ENCODE measurements at regions not wholly inside any gene's neighbourhood (a gene's known extent, or its start where the extent isn't known, plus 50 kb on each side); places are given as distances from the start of the nearest gene placed in this dataset.
"Not testable (repeated sequence)": the region's sequence is repeated elsewhere in the genome, so short reads cannot be mapped to it uniquely, and the experiment has no call there.

DNA sequence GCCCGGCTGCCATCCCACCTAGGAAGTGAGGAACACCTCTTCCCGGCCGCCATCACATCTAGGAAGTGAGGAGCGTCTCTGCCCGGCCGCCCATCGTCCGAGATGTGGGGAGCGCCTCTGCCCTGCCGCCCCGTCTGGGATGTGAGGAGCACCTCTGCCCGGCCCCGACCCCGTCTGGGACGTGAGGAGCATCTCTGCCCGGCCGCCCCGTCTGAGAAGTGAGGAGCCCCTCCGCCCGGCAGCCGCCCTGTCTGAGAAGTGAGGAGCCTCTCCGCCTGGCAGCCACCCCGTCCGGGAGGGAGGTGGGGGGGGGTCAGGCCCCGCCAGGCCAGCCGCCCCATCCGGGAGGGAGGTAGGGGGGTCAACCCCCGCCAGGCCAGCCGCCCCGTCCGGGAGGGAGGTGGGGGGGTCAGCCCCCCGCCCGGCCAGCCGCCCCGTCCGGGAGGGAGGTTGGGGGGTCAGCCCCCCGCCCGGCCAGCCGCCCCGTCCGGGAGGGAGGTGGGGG lies 330.0 kb downstream of the CBLN1 start:
- TF ChIP-seq, protein P1, sequence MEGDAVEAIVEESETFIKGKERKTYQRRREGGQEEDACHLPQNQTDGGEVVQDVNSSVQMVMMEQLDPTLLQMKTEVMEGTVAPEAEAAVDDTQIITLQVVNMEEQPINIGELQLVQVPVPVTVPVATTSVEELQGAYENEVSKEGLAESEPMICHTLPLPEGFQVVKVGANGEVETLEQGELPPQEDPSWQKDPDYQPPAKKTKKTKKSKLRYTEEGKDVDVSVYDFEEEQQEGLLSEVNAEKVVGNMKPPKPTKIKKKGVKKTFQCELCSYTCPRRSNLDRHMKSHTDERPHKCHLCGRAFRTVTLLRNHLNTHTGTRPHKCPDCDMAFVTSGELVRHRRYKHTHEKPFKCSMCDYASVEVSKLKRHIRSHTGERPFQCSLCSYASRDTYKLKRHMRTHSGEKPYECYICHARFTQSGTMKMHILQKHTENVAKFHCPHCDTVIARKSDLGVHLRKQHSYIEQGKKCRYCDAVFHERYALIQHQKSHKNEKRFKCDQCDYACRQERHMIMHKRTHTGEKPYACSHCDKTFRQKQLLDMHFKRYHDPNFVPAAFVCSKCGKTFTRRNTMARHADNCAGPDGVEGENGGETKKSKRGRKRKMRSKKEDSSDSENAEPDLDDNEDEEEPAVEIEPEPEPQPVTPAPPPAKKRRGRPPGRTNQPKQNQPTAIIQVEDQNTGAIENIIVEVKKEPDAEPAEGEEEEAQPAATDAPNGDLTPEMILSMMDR (IDR thresholded peaks at IDR 0.05): not testable (repeated sequence)
- not testable (repeated sequence) for TF ChIP-seq POLR2A (IDR thresholded peaks at IDR 0.05)
